HepG2 (cell line): ENCODE measurements at regions not wholly inside any gene's neighbourhood (a gene's known extent, or its start where the extent isn't known, plus 50 kb on each side); places are given as distances from the start of the nearest gene placed in this dataset.

ENCODE experiments used
- ATAC-seq: fragments of 200-7000 bp; cut with Tn5 transposase; 3 replicates; pipeline ENCODE4 v1.9.1; 2020; ENCODE audit warnings: mild to moderate bottlenecking, moderate library complexity
- BruUV-seq: library from RNA; stranded (reverse); fragments of 400-500 nt; replicated peaks from 2 replicates; lab custom pipeline; 2021; lab: Mats Ljungman, UMichigan
- CTCF ChIA-PET: fragments of 300-600 bp; formaldehyde crosslinking; extraction: SDS; loops from one replicate; lab custom pipeline; 2021; ENCODE audit warnings: low total read pairs, inconsistent platforms, low intra/inter-chr PET ratio; lab: Yijun Ruan, JAX
- POLR2A ChIA-PET: fragments of 350-600 bp; sonication (Branson Sonifier 250); formaldehyde crosslinking; loops from one replicate; lab custom pipeline; 2020; ENCODE audit warnings: antibody characterized with exemption, inconsistent platforms; lab: Yijun Ruan, JAX
- DNase-seq: peaks from one replicate; pipeline ENCODE4 v3.0.0-alpha.2; 2015; ENCODE audit warnings: low spot score
- FAIRE-seq: peaks from 3 replicates; lab custom pipeline; 2011; peaks lifted over from hg19 to GRCh38; lab: Jason Lieb, UNC
- H2AFZ ChIP-seq: one replicate; pipeline ENCODE4 v1.6.1; 2011; ENCODE audit warnings: low read length, inconsistent platforms
- H3K27ac ChIP-seq: fragments of 300-600 bp; 3 replicates; pipeline ENCODE4 v1.8.0; 2011; ENCODE audit warnings: mixed run types, mild to moderate bottlenecking, mixed read lengths, low read length, inconsistent platforms; ENCODE audit not compliant: insufficient read depth; ENCODE audit errors: extremely low read length
- H3K27me3 ChIP-seq, 2 experiments: fragments of 200-600 bp in 1 of 2; 2 replicates in 1 of 2; 3 replicates in 1 of 2; pipeline versions ENCODE4 v1.6.0 to v1.8.0; 2011; ENCODE audit warnings: low read length in 2 of 2, mild to moderate bottlenecking in 2 of 2, moderate library complexity in 2 of 2, inconsistent platforms in 1 of 2; ENCODE audit not compliant: insufficient read depth in 2 of 2, control insufficient read depth in 1 of 2
- H3K36me3 ChIP-seq, 2 experiments: fragments of 200-600 bp in 1 of 2; replicated peaks in 1 of 2; 2 replicates in 1 of 2; 3 replicates in 1 of 2; pipeline versions ENCODE4 v1.5.1 to v1.8.0; 2011; ENCODE audit warnings: low read length in 2 of 2, inconsistent platforms in 1 of 2; ENCODE audit not compliant: insufficient read depth in 2 of 2, control insufficient read depth in 1 of 2
- H3K4me1 ChIP-seq: 2 replicates; pipeline ENCODE4 v1.5.1; 2012; ENCODE audit warnings: low read length, inconsistent platforms; ENCODE audit not compliant: insufficient read depth
- H3K4me2 ChIP-seq: 2 replicates; pipeline ENCODE4 v1.6.0; 2011; ENCODE audit warnings: low read depth, low read length, inconsistent platforms
- H3K4me3 ChIP-seq, 3 experiments: fragments of 200-600 bp in 1 of 3; sonication (generic), shearing (Covaris generic) in 1 of 3; replicated peaks in 1 of 3; 2 replicates each; pipeline ENCODE4 v1.5.1; 2011 to 2016; ENCODE audit warnings: low read length in 3 of 3, inconsistent platforms in 2 of 3, low read depth in 2 of 3, mild to moderate bottlenecking in 2 of 3, control low read depth in 1 of 3, mixed read lengths in 1 of 3; ENCODE audit not compliant: insufficient read depth in 1 of 3
- H3K79me2 ChIP-seq: one replicate; pipeline ENCODE4 v1.6.1; 2011; ENCODE audit warnings: low read length, inconsistent platforms; ENCODE audit not compliant: insufficient read depth
- H3K9ac ChIP-seq: 2 replicates; pipeline ENCODE4 v1.6.0; 2011; ENCODE audit warnings: mild to moderate bottlenecking, low read depth, low read length, inconsistent platforms; ENCODE audit not compliant: insufficient read depth
- H3K9me3 ChIP-seq: 2 replicates; pipeline ENCODE4 v1.5.1; 2012; ENCODE audit warnings: mild to moderate bottlenecking, low read length
- H4K20me1 ChIP-seq: 2 replicates; pipeline ENCODE4 v1.6.0; 2011; ENCODE audit warnings: inconsistent platforms, mild to moderate bottlenecking, low read length, moderate library complexity; ENCODE audit not compliant: insufficient read depth
- ATAD3A ChIP-seq: sonication (generic); formaldehyde crosslinking; IDR thresholded peaks from 2 replicates; pipeline ENCODE4 v1.4.0; 2020; ENCODE audit warnings: missing genetic modification reagents
- MIER2 ChIP-seq: IDR thresholded peaks from 2 replicates; pipeline ENCODE4 v1.6.1; 2016; ENCODE audit warnings: missing biosample characterization, missing genetic modification reagents
- MTA1 ChIP-seq: sonication (generic); formaldehyde crosslinking; IDR thresholded peaks from 2 replicates; pipeline ENCODE4 v1.4.0; 2020; ENCODE audit warnings: missing genetic modification reagents, mild to moderate bottlenecking, borderline replicate concordance
- MTA3 ChIP-seq: sonication (generic); formaldehyde crosslinking; IDR thresholded peaks from 2 replicates; pipeline ENCODE4 v1.4.0; 2020; ENCODE audit warnings: missing genetic modification reagents
- ONECUT2 ChIP-seq: sonication (generic); formaldehyde crosslinking; IDR thresholded peaks from 2 replicates; pipeline ENCODE4 v1.4.0; 2020; ENCODE audit warnings: missing genetic modification reagents
- PTBP1 ChIP-seq: fragments of 200-400 bp; formaldehyde crosslinking; IDR thresholded peaks from 2 replicates; pipeline ENCODE4 v1.6.1; 2018; ENCODE audit warnings: low read length, low read depth; ENCODE audit not compliant: poor library complexity, severe bottlenecking
- RARG ChIP-seq: sonication (generic); formaldehyde crosslinking; IDR thresholded peaks from 2 replicates; pipeline ENCODE4 v1.4.0; 2020; ENCODE audit warnings: low read depth, mild to moderate bottlenecking, missing genetic modification reagents
- RXRB ChIP-seq: IDR thresholded peaks from 2 replicates; pipeline ENCODE4 v1.6.1; 2016; ENCODE audit warnings: borderline replicate concordance, missing genetic modification reagents, missing compliant biosample characterization
- SIX4 ChIP-seq: sonication (generic); formaldehyde crosslinking; IDR thresholded peaks from 2 replicates; pipeline ENCODE4 v1.4.0; 2020; ENCODE audit warnings: missing genetic modification reagents
- SMYD3 ChIP-seq: sonication (generic); formaldehyde crosslinking; IDR thresholded peaks from 2 replicates; pipeline ENCODE4 v1.8.1; 2023; ENCODE audit warnings: mild to moderate bottlenecking, missing genetic modification reagents
- TEF ChIP-seq: sonication (generic); formaldehyde crosslinking; IDR thresholded peaks from 2 replicates; pipeline ENCODE4 v1.5.0; 2020; ENCODE audit warnings: missing genetic modification reagents
- ZNF224 ChIP-seq: sonication (generic); formaldehyde crosslinking; IDR thresholded peaks from 2 replicates; pipeline ENCODE4 v1.5.0; 2020; ENCODE audit warnings: mild to moderate bottlenecking, missing genetic modification reagents
- ZNF720 ChIP-seq: sonication (generic); formaldehyde crosslinking; IDR thresholded peaks from 2 replicates; pipeline ENCODE4 v1.4.0; 2020; ENCODE audit warnings: missing genetic modification reagents
- WGBS: methylation state at CpG from one replicate; pipeline ENCODE4 v1.1.6; 2017; ENCODE audit warnings: low lambda C conversion rate; 5-methylcytosine and 5-hydroxymethylcytosine counted together
- in situ Hi-C: cut with HindIII; loops from 2 replicates; pipeline ENCODE4 v1.10.0; 2017; ENCODE audit warnings: low pct_unique_long_range_greater_than_20kb; ENCODE audit not compliant: extremely low pct_ligation_motif_present
- intact Hi-C: fragments of 100-400 bp; cut with micrococcal nuclease; formaldehyde crosslinking; loops from one replicate; pipeline ENCODE4 v1.10.0; 2022; ENCODE audit not compliant: unreplicated experiment
- TF ChIP-seq, protein P1 (sequence below): IDR thresholded peaks from 2 replicates; pipeline ENCODE4 v1.6.1; 2016; ENCODE audit warnings: control low read depth
- TF ChIP-seq, protein P2 (sequence below): sonication (generic); formaldehyde crosslinking; IDR thresholded peaks from 2 replicates; pipeline ENCODE4 v1.4.0; 2020; ENCODE audit warnings: mild to moderate bottlenecking, low read depth, missing genetic modification reagents
- TF ChIP-seq, protein P3 (sequence below): sonication (generic); formaldehyde crosslinking; IDR thresholded peaks from 2 replicates; pipeline ENCODE4 v1.5.0; 2020; ENCODE audit warnings: missing genetic modification reagents
- TF ChIP-seq, protein P4 (sequence below): IDR thresholded peaks from 2 replicates; pipeline ENCODE4 v1.6.1; 2012; ENCODE audit warnings: low read length, improper control_type of control experiment

GRCh38 chr3:144079634-144080033 lies 108.0 kb downstream of the DIPK2A start:
- ATAC-seq, result no peak
- CTCF ChIA-PET, result no interaction called here
- TF ChIP-seq MTA1 (no peak), RXRB (no peak), ZNF224 (CRISPR knock-in tag) (no peak), SIX4 (CRISPR knock-in tag) (no peak), TEF (CRISPR knock-in tag) (no peak), SMYD3 (no peak), ZNF720 (CRISPR knock-in tag) (no peak), ATAD3A (CRISPR knock-in tag) (no peak), ONECUT2 (CRISPR knock-in tag) (no peak), MIER2 (CRISPR knock-in tag) (no peak), RARG (CRISPR knock-in tag) (no peak), PTBP1 (no peak), MTA3 (CRISPR knock-in tag) (no peak)
- TF ChIP-seq, protein P1, sequence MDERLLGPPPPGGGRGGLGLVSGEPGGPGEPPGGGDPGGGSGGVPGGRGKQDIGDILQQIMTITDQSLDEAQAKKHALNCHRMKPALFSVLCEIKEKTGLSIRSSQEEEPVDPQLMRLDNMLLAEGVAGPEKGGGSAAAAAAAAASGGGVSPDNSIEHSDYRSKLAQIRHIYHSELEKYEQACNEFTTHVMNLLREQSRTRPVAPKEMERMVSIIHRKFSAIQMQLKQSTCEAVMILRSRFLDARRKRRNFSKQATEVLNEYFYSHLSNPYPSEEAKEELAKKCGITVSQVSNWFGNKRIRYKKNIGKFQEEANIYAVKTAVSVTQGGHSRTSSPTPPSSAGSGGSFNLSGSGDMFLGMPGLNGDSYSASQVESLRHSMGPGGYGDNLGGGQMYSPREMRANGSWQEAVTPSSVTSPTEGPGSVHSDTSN (CRISPR knock-in tag), result no peak
- TF ChIP-seq, protein P2, sequence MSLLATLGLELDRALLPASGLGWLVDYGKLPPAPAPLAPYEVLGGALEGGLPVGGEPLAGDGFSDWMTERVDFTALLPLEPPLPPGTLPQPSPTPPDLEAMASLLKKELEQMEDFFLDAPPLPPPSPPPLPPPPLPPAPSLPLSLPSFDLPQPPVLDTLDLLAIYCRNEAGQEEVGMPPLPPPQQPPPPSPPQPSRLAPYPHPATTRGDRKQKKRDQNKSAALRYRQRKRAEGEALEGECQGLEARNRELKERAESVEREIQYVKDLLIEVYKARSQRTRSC (CRISPR knock-in tag), result no peak
- TF ChIP-seq, protein P3, sequence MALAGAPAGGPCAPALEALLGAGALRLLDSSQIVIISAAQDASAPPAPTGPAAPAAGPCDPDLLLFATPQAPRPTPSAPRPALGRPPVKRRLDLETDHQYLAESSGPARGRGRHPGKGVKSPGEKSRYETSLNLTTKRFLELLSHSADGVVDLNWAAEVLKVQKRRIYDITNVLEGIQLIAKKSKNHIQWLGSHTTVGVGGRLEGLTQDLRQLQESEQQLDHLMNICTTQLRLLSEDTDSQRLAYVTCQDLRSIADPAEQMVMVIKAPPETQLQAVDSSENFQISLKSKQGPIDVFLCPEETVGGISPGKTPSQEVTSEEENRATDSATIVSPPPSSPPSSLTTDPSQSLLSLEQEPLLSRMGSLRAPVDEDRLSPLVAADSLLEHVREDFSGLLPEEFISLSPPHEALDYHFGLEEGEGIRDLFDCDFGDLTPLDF (CRISPR knock-in tag), result no peak
- TF ChIP-seq, protein P4, sequence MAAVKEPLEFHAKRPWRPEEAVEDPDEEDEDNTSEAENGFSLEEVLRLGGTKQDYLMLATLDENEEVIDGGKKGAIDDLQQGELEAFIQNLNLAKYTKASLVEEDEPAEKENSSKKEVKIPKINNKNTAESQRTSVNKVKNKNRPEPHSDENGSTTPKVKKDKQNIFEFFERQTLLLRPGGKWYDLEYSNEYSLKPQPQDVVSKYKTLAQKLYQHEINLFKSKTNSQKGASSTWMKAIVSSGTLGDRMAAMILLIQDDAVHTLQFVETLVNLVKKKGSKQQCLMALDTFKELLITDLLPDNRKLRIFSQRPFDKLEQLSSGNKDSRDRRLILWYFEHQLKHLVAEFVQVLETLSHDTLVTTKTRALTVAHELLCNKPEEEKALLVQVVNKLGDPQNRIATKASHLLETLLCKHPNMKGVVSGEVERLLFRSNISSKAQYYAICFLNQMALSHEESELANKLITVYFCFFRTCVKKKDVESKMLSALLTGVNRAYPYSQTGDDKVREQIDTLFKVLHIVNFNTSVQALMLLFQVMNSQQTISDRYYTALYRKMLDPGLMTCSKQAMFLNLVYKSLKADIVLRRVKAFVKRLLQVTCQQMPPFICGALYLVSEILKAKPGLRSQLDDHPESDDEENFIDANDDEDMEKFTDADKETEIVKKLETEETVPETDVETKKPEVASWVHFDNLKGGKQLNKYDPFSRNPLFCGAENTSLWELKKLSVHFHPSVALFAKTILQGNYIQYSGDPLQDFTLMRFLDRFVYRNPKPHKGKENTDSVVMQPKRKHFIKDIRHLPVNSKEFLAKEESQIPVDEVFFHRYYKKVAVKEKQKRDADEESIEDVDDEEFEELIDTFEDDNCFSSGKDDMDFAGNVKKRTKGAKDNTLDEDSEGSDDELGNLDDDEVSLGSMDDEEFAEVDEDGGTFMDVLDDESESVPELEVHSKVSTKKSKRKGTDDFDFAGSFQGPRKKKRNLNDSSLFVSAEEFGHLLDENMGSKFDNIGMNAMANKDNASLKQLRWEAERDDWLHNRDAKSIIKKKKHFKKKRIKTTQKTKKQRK, result no peak
- TF ChIP-seq, all 625 proteins: peak for 0
- no peaks in the 10 kb centered on the region; the same call in 1 of the 2 replicates for H4K20me1 ChIP-seq
- H3K4me2 ChIP-seq, result no peak overlapping the region
- no TSS peak for BruUV-seq
- no peak overlapping the region for H3K4me3 ChIP-seq
- in situ Hi-C loops, result no loop called here
- no peaks in the 10 kb centered on the region for H3K9me3 ChIP-seq
- no peak for FAIRE-seq
- no peaks in the 10 kb centered on the region for H3K36me3 ChIP-seq
- no peak overlapping the region for H3K9ac ChIP-seq
- H3K4me1 ChIP-seq, result no peaks in the 10 kb centered on the region
- H2AFZ ChIP-seq, result no peak overlapping the region
- 0% methylated on average over 2 of the region's 2 CpGs for WGBS
- no peaks in the 10 kb centered on the region for H3K27me3 ChIP-seq
- DNase-seq, result no peak
- intact Hi-C loops, result no loop called here
- no peak overlapping the region for H3K27ac ChIP-seq
- POLR2A ChIA-PET, result no interaction called here
- no peaks in the 10 kb centered on the region for H3K79me2 ChIP-seq
